HEK293T (cell line): ENCODE measurements at regions not wholly inside any gene's neighbourhood (a gene's known extent, or its start where the extent isn't known, plus 50 kb on each side); places are given as distances from the start of the nearest gene placed in this dataset.

Source experiments
- ARNT ChIP-seq: fragments of 450-650 bp; IDR thresholded peaks from 2 replicates; pipeline ENCODE4 v1.6.1; 2017; ENCODE audit warnings: mild to moderate bottlenecking
- BHLHE40 ChIP-seq: fragments of 450-650 bp; IDR thresholded peaks from 2 replicates; pipeline ENCODE4 v1.6.1; 2016; ENCODE audit warnings: mild to moderate bottlenecking, moderate library complexity, borderline replicate concordance
- CTBP1 ChIP-seq: fragments of 450-650 bp; IDR thresholded peaks from 2 replicates; pipeline ENCODE4 v1.6.1; 2016; ENCODE audit warnings: borderline replicate concordance
- ELF4 ChIP-seq: fragments of 450-650 bp; IDR thresholded peaks from 2 replicates; pipeline ENCODE4 v1.6.1; 2017; ENCODE audit warnings: antibody characterized with exemption
- FOXA1 ChIP-seq: fragments of 450-650 bp; IDR thresholded peaks from 2 replicates; pipeline ENCODE4 v1.6.1; 2016; ENCODE audit warnings: mild to moderate bottlenecking
- LEF1 ChIP-seq: fragments of 450-650 bp; IDR thresholded peaks from 2 replicates; pipeline ENCODE4 v1.6.1; 2017; ENCODE audit warnings: mild to moderate bottlenecking, borderline replicate concordance
- PKNOX1 ChIP-seq: fragments of 450-650 bp; IDR thresholded peaks from 2 replicates; pipeline ENCODE4 v1.6.1; 2016
- SP1 ChIP-seq: fragments of 450-650 bp; IDR thresholded peaks from 2 replicates; pipeline ENCODE4 v1.6.1; 2017
- SUZ12 ChIP-seq: fragments of 450-650 bp; IDR thresholded peaks from 2 replicates; pipeline ENCODE4 v1.6.1; 2016; ENCODE audit warnings: mild to moderate bottlenecking
- TARDBP ChIP-seq: fragments of 450-650 bp; IDR thresholded peaks from 2 replicates; pipeline ENCODE4 v1.6.1; 2016
- ZNF384 ChIP-seq: fragments of 450-650 bp; IDR thresholded peaks from 2 replicates; pipeline ENCODE4 v1.6.1; 2016

- no peak for TF ChIP-seq SUZ12
- no peak for TF ChIP-seq FOXA1
- no peak for TF ChIP-seq ARNT
- TF ChIP-seq PKNOX1: no peak
- TF ChIP-seq BHLHE40: no peak
- TF ChIP-seq SP1: no peak
- TF ChIP-seq TARDBP: no peak
- TF ChIP-seq LEF1: no peak
- TF ChIP-seq ZNF384: no peak
- no peak for TF ChIP-seq ELF4
- no peak for TF ChIP-seq CTBP1
Measured at GRCh38 chr7:68504716-68505115, 1093.6 kb upstream of the AUTS2 start.
